ENCODE measurements at regions not wholly inside any gene's neighbourhood (a gene's known extent, or its start where the extent isn't known, plus 50 kb on each side); places are given as distances from the start of the nearest gene placed in this dataset.

DNA sequence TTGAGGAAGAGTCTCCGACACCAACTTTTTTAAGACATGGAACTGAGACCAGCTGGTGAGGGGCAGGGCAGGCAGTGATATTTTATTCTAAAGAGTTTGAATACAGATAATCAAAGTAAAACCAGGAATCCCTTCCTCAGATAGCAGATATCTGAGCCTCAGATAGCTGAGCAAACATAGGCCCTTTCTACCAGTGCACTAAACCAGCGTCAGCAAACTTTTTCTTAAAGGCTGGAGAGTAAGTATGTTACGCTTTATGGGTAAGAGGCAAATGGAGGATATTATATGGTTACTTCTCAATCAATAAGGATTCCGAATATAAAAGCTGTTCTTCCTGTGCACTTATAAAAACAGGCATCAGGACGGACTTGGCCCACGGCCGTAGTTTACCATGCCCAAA lies 73.9 kb downstream of the WNT5A start:
- no peak for DNase-seq (ENCODE audit: low spot score)

DNA sequence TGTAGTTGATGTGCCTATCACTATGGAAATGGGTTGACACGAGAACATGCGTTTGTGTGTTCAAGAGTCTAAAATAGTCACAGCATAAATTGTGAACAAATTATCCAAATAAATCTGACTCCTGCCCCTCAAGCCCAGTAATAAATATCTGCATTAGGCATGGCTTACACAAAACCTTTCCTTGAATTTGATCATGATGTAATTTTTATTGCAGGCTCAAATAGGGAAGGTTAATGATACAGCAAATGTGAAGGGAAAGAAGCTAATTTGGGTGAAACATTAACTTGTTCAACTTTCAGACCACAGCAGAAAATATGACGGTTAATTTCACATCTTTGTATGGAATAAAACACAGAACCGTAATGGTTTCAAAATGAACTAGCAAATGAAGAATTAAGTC lies 74.6 kb downstream of the WNT5A start:
- DNase-seq (ENCODE audit: low spot score) = no peak

DNA sequence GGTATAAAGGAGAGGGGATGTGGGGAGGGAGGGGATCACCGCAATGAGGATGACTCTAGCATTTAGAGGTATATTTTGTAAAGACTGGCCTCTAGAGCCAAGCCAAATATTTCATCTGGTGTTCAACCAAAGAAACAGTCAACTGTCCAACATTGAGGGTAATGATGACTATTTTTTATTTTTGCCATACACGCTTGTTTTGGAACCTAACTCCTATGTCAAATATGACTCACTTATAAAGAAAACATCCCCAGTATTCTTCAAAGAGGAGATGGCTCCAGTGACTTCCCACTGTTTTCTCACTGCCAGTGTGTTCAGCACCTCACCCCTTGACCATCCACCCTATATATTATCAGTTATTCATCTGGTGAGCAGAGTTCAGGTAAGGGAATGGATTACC lies 77.3 kb downstream of the WNT5A start:
- no peak for DNase-seq (ENCODE audit: low spot score)

DNA sequence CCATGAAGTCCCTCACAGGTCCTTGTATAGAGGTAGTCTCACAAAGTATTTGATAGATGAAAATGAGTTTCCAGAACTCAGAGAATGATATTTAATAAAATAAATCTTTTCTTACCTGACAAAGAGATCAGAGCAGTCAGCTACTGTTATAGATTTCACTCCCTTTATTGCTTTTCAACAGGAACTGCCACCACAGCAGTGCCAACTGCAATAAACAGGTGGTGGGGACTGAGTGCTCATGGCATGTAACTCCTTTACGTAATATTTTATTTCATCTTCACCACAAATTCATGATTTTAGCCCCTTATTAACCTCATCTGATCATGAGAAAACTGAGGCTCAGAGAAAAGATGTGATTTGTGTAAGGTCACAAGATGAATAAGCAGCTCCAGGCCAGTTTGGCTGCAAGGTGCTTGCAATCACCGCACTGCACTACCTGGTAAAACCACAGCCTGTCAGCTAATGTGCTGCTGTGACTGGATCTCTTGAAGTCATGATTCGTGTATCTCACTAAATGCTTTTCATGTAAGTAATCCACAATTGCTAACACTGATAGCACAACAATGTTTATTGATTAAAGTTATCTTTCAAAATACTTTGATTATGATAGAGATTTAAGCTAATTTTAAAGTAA lies 78.8 kb downstream of the WNT5A start:
- DNase-seq (ENCODE audit: low spot score) = no peak

DNA sequence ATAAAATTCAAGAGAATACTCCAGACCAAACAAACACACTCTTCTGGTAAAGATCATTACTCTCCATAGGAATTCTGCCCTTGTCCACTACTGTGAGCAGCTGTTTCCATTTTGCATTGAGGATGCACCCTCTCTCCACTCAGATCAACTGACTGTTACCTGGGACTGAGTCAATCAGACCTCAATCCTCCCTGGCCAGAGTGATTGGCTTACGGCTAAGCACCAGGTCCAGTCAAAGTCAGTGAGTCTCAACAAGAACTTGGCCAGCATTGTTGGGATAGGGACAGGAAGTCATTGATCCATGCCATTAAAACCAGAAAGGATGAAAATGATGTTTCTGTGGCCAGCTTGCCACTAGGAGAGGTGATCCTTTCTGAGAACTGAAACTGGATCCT lies 79.7 kb downstream of the WNT5A start:
- DNase-seq (ENCODE audit: low spot score) = no peak

DNA sequence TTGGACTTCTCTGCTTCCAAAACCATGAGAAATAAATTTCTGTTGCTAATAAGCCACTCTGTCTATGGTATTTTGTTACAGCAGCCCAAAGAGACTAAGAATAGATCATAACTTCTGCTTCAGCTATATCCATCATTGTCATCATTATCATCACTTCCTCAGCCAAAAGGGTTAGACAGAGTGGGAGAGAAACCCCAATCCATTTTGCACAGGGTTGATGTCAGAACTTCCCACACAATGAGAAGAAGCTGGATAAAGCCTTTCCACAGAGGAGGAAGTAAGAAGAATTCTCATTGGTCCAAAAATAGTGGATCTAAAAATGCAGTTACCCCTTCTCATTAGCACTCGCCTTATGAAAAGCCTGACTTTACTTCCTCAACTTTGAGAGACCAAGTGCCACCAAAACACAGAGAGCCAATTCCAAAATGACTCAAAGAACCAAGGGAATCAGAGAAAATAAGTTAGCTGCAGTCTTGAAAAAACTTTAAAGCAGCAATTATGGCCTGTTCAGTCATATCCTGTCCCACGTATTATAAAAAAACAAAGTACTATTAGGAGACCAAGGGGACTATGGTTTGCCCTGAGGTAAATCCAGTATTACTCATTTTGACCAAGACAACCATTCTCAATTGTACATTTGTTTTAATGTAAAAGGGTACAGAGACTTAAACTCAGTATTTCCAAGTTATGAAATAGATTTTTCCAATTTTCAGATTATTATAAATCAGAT lies 80.2 kb downstream of the WNT5A start:
- no peak for DNase-seq (ENCODE audit: low spot score)

DNA sequence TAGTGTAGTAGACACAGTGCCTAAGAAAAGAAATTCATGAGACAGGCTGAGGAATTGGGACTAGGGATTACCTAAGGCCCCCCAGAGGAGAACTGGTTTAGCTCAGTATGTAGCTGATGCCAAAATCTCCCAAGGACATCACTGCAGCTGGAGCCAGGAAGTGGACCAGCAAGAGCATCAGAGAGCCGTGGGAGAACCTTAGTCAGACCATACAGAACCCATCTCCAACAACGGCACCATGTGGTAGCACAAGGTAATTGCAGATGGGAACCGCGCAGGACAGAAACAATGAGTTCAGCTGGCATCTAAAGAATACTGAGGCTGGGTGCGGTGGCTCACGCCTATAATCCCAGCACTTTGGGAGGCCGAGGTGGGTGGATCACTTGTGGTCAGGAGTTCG lies 81.7 kb downstream of the WNT5A start:
- no peak for DNase-seq (ENCODE audit: low spot score)

DNA sequence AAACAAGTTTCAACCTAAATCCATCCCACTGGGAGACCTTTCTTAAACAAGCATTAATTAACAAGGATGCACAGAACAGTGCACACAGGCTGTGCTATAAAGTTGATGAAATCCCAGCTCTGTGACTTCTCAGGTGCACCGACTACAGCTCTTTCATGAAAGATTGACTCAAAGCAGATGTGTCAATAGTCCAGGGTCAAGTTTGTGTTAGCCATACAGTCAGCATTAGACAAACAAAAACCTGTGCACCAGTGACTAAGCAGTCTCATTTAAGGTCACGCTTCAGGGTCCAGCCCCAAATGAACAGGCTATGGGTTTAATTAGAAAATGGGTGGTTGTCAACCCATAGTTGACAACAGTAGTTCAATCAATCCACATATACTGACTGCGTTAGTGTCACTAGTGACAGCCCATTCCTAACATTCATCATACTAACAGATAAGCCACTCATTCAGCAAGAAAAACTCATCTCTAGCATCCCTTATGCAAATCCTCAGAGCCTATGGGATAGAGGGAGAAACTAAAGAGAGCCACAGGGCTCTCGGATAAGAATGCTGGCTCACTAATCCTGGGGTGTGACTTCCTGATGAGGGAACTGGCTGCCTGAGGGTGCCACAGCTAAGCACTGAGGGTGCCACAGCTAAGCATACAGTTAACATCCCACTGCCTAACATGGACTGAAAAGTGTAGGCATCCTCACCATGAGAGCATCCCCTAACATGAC lies 84.1 kb downstream of the WNT5A start:
- DNase-seq (ENCODE audit: low spot score) = no peak

DNA sequence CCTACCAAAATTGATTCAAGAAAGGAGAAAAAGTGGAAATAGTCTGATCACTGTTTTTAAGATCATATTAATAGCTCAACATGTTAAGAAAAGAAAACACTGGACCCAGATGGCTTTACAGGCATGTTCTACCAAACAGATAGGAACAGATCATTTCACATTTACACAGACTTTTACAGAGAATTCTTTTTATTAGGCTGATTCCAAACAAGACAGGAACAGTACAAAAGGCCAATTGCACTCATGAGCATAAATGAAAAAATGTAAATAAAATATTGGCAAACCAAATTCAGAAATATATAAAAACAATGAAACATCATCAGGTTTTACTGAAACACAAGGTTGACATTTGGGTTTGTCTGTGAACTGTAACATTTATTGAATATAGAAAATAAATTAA lies 106.5 kb downstream of the WNT5A start:
- DNase-seq (ENCODE audit: low spot score) = no peak

DNA sequence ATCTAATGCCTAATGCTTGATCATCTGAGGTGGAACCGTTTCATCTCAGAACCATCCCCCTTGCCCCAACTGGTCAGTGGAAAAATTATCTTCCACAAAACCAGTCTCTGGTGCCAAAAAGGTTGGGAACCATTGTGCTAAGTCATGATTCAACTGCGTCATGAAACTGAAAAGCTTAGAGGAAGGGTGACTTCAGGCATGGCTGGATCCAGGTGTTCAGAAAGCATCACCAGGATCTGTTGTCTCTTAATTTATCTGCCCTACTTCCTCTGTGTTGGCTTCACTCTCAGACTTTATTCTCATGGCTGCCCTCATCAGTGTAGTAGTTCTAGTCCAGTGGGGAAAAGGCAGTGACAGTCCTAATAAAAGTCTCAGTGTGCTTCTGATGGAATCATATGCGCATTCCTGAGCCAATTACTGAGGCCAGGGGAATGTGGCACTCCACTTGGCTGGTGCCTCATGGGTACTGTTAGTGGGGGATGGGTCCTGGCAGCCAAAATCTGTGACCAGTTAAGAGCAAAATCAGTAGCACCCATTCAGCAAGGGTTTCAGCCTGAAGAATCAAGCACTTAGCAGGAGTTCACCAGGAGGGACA lies 110.3 kb downstream of the WNT5A start:
- no peak for DNase-seq (ENCODE audit: low spot score)

DNA sequence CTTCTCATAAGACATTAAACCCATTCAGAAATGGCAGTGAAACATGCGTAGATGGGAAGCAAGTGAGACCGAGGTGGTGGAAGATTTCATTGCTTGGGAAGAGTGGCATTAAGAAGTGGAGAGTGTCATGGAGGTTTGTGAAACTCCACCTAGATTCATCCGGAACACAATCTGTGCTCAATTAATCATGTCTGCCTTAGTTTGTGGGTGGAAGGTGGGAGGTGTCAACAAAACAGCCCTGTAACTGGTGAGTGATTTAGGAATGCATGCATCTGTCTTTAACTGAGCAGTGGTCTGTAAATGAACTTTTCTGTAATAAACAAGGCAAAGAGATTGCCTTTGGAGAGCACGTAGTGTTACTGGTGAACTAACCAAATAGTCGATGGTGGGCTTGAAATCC lies 113.7 kb downstream of the WNT5A start:
- DNase-seq (ENCODE audit: low spot score) = no peak

DNA sequence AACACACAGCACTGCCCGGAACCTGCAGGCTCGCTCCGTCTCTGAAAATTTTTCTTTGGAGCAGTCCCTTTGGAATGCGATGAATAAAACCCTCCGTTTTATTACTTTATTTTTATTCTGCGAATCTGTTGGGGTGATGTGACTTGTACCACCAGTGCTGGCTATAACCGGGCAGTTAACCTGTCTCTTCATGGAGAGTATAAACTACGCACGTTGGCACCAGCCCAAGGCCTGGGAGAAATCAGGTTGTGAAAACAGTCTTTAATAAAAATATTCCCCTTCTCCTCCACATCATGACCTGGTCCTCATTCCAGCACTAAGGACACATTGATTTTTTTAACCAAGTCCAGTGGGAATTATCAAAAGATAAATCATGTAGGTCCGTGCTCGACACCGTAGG lies 116.8 kb downstream of the WNT5A start:
- no peak for DNase-seq (ENCODE audit: low spot score)

DNA sequence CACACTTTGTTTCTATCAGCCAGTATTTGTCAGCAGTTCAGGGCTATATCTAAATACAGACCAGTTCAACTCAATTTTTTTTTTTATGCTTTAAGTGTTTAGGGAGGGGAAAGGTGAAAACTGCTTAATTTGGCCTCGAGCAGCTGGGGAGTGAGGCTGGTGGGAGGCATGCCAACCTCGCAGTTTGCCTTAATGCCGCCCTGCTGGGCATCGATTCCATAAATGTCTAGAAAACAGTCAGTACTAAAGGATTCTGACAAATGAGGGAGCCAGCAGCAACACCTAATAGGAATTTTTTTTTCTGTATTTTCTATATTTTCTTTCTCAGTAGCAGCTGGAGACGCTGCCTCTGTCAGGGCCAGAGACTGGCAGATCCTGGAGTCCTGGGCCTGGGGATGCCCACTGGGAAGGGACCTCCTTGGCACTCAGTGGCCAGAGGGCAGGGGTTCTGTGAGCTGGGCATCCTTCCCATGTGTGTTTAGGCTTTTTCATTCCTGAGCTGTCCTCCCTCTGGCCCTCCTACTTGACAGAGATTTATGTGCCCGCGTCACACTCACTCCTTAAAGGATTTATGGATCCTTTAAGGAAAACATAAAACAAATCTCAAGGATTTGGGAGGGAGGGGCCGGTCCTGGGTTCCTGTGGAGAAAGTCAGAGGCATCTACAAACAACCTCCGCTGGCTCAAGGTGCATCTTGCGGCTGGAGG lies 117.8 kb downstream of the WNT5A start:
- DNase-seq (ENCODE audit: low spot score) = no peak

DNA sequence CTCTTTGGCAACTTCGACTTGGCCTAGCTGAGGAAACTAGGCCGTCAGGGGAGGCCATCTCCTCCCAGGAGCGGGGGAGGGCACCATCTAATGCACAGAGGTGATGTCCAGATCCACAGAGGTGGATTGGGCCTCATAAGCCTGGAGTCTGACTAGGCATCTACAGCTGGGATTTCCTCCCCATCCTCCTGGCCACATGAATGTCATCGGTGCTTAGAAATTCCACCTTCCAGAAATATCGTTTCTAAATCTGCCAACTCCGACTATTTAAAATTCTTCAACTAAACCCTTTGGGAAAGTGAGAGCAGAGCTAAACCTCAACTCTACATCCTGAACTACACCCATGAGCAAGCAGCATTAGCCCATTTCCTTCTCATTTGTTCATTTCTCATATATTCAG lies 118.7 kb downstream of the WNT5A start:
- DNase-seq (ENCODE audit: low spot score) = no peak

DNA sequence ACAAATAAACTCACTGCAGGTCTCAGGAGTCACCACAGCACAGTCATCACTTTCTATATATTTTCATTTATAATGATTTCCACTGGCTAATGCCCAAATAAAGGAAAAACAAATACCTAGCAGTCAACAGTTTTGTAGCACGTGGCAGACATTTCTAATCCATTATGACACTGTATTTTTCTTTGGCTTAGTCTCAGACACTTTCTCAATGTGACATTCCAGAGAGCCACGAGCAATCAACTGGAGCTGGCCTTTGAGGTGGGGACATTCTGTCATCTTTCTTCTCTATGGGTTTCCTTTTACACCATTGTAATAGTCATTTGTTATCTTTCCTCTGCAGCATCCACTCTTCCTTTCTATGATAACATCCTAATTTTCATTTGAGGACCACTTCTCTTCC lies 119.7 kb downstream of the WNT5A start:
- no peak for DNase-seq (ENCODE audit: low spot score)

DNA sequence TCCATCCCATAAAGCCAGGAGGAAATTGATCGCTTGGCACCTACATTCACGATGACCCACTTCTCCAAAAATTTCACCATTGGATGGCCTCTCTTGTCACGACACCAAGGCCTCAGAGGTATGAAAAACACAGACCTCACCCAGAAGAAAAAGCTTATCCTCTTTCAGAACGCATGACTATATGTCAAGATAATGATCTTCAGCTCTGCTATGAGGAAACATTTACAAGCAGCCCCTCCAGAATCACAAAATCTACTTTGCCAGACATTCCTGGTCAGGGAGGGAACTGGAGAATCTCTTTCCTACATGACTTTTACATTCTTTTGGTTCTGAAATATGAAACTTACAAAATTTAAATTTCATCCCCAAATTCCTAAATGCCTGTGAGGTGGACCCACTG lies 122.7 kb downstream of the WNT5A start:
- no peak for DNase-seq (ENCODE audit: low spot score)

DNA sequence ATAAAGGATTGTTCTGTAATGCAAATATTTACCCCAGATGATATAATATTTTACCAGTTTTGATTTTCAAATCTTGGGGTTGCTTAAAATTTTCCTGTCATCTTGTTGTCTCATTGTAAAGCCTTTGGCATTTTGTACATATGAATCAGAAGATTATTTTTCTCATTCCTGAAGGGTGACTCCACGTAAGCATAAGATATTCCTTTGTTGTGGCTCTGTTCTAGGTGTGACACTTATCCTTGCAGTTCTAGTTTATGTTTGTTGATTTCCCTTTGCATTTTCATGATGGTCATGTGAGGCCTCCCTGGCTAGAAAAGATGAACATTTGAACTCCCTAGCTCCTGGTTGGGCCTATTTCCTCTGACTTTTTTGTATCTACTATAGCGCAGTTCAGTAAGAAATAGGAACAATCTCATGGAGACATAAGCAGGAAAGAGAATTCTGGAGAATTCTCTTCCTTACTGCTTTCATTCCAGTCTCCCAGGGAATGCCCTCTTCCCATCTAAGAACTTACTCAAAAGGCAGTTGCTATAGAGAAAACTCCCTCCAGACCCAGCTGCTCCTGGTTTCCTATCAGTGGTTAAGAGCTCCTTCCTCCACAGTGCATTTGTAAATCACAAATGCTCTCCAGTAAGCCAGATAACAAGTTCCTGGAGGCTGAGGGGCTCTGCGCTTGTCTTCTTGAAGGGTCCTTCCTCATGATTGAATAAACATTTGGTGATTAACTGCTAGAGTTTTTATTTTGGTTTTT lies 124.7 kb downstream of the WNT5A start:
- DNase-seq (ENCODE audit: low spot score) = no peak

DNA sequence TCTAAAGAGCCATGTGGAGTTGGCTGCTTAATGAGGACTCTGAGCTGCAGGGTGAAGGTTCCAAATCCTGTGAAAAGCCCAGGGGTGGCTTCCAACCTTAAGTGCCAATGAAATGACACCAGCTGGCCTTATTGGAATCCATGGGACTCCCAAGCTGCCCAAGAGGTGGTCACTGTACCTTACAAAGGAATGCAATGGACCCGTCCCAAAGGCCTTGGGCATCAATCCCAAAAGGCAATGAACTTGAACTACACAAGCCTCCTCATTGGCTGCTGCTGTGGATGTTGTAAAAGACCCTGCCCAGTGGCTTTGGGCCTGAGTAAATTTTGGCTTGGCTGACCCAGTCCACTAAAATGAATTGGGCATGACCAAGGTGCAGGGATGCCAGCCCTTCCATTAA lies 129.3 kb downstream of the WNT5A start:
- DNase-seq (ENCODE audit: low spot score) = no peak

DNA sequence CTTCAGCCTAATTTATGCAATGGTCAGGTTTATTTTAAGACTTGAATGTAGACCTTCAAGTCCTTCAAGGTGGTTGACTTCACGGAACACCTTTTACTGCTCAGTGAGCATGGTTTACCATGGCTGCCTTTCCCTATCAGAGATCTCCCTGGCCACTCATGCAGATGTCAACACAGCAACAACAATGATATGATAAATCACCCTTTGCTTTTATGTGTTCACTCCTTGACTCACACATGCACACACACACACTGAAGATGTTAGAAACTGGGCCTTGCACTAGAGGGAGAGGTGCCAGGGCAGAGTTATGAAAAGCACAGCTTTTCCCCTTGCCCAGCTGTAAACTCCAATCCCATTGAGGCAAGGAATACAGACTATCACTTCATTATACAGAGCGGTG lies 134.4 kb downstream of the WNT5A start:
- no peak for DNase-seq (ENCODE audit: low spot score)

DNA sequence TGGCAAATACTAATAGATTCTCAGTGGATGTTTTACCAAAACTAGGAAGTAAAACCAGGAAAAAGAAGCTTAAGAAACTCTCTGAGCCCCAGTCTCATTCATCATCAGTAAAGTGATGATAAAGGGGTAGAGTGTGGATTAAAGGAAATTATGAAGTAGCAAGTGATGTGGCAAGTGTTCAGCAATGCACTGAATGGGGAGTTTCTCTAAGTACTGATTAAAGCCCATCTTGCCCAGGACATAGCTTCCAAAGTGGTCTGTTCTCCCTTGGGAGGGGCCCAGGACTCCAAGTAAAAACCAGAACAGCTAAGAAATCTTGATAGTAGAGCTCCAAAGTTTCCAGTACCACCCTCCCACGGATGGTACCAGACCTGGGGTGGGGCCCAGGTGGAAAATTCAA lies 137.3 kb downstream of the WNT5A start:
- no peak for DNase-seq (ENCODE audit: low spot score)

DNA sequence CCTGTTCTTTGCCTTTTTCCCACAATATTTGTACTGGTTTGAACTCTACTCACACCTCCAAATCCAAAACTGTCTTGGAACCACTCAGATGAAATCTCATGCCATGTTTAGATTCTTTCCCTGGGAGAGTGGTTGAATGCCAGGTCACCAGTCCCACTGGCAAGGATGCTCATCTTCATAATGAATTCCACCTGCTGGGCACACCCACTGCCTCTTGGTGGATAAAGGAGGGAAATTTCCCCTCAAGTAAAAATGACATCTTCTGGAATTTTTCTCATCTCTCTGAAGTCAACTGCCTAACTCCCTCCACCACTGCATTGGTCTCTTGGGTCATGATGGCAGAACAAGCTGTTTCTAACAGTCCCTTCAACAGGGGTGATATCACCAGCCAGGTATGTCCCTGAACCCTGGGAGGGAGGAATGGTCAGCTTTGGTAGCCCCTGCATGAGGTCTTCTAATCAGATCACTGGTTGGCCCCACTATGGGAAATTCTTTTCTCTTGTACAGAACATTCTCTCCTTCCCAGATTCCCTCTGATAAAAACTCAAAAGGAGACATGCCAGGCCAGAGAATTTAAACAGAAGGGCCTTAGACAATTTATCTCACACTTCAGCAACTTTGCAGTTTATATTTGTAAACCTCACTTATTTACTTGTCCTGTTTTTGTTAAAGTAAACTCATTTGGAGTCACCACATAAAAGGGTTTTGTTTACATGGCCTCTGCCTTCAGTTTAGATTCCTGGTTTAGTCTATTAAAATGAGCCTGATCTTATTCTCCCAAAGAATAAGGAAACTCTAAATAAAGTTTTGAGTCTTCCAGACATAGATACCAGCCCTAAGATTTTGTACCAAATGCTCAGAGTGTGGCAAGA lies 143.4 kb downstream of the WNT5A start:
- no peak for DNase-seq (ENCODE audit: low spot score)

Data from COLO829 (cell line).